ENCODE measurements at regions not wholly inside any gene's neighbourhood (a gene's known extent, or its start where the extent isn't known, plus 50 kb on each side); places are given as distances from the start of the nearest gene placed in this dataset.

- no peak overlapping the region for H3K4me3 ChIP-seq (ENCODE audit: low read depth, poor library complexity, severe bottlenecking)
- DNase-seq (ENCODE audit: low spot score in 2 of 2): no peak
- no peak for TF ChIP-seq POLR2A (IDR thresholded peaks at IDR 0.05)
- TF ChIP-seq CTCF (IDR thresholded peaks at IDR 0.05): no peak
- intact Hi-C loops (cut with DNase I; ENCODE audit: low total_unique reads): no loop called here
- 95 to 98% methylated on average over 1 of the region's 1 CpG for WGBS, 2 donors
Measured at GRCh38 chr10:129390147-129390546, 76.9 kb upstream of the MGMT start.

GRCh38 chr10:129390726-129391125, 76.3 kb upstream of the MGMT start:
- 89 to 92% methylated on average over 8 of the region's 8 CpGs for WGBS, 2 donors
- no peak overlapping the region for H3K4me3 ChIP-seq (ENCODE audit: low read depth, poor library complexity, severe bottlenecking)
- intact Hi-C loops (cut with DNase I; ENCODE audit: low total_unique reads): no loop called here
- DNase-seq (ENCODE audit: low spot score in 2 of 2): no peak
- TF ChIP-seq CTCF (IDR thresholded peaks at IDR 0.05): no peak

- H3K4me3 ChIP-seq (ENCODE audit: low read depth, poor library complexity, severe bottlenecking): no peak overlapping the region
- TF ChIP-seq POLR2A (IDR thresholded peaks at IDR 0.05) (no peak), CTCF (IDR thresholded peaks at IDR 0.05) (no peak)
- 94 to 95% methylated on average over 8 of the region's 8 CpGs for WGBS, 2 donors
- no peak for DNase-seq (ENCODE audit: low spot score in 2 of 2)
- intact Hi-C loops (cut with DNase I; ENCODE audit: low total_unique reads): no loop called here
Measured at GRCh38 chr10:129391464-129391863, 75.6 kb upstream of the MGMT start.

- DNase-seq (ENCODE audit: low spot score in 2 of 2): no peak
- 45 to 48% methylated on average over 10 of the region's 10 CpGs for WGBS, 2 donors
- intact Hi-C loops (cut with DNase I; ENCODE audit: low total_unique reads): no loop called here
- TF ChIP-seq POLR2A (IDR thresholded peaks at IDR 0.05) (no peak), CTCF (IDR thresholded peaks at IDR 0.05) (no peak)
- no peak overlapping the region for H3K4me3 ChIP-seq (ENCODE audit: low read depth, poor library complexity, severe bottlenecking)
Measured at GRCh38 chr10:129392855-129393254, 74.2 kb upstream of the MGMT start.

- H3K4me3 ChIP-seq (ENCODE audit: low read depth, poor library complexity, severe bottlenecking): no peak overlapping the region
- WGBS, 2 donors: 76 to 82% methylated on average over 10 of the region's 10 CpGs
- TF ChIP-seq POLR2A (IDR thresholded peaks at IDR 0.05): no peak
- no peak for TF ChIP-seq CTCF (IDR thresholded peaks at IDR 0.05)
- intact Hi-C loops (cut with DNase I; ENCODE audit: low total_unique reads): no loop called here
- no peak for DNase-seq (ENCODE audit: low spot score in 2 of 2)
Measured at GRCh38 chr10:129393812-129394211, 73.2 kb upstream of the MGMT start.

GRCh38 chr10:129394518-129395328, 72.3 kb upstream of the MGMT start:
- intact Hi-C loops (cut with DNase I; ENCODE audit: low total_unique reads): no loop called here
- no peak overlapping the region for H3K4me3 ChIP-seq (ENCODE audit: low read depth, poor library complexity, severe bottlenecking)
- no peak for DNase-seq (ENCODE audit: low spot score in 2 of 2)
- no peak for TF ChIP-seq CTCF (IDR thresholded peaks at IDR 0.05)
- TF ChIP-seq POLR2A (IDR thresholded peaks at IDR 0.05): no peak
- 72 to 76% methylated on average over 25 of the region's 25 CpGs for WGBS, 2 donors

All from lower leg skin (tissue), 4 donors.